Mesenchymal stem cell (in vitro differentiated cells and primary cell): ENCODE measurements at regions not wholly inside any gene's neighbourhood (a gene's known extent, or its start where the extent isn't known, plus 50 kb on each side); places are given as distances from the start of the nearest gene placed in this dataset.

Source experiments
- DNase-seq: peaks from one replicate; pipeline ENCODE4 v3.0.0-alpha.2; 2013
- H2AFZ ChIP-seq: one replicate; pipeline ENCODE4 v1.6.1; 2013; ENCODE audit warnings: low read depth, mild to moderate bottlenecking, control low read depth, inconsistent platforms, low read length, moderate library complexity
- H2AK5ac ChIP-seq: 2 replicates; pipeline ENCODE4 v1.6.1; 2013; ENCODE audit warnings: low read length, moderate library complexity, mild to moderate bottlenecking, inconsistent platforms; ENCODE audit not compliant: severe bottlenecking
- H2BK120ac ChIP-seq: one replicate; pipeline ENCODE4 v1.6.1; 2013; ENCODE audit warnings: low read depth, mild to moderate bottlenecking, inconsistent platforms, low read length, moderate library complexity
- H2BK12ac ChIP-seq, 2 experiments: one replicate each; pipeline ENCODE4 v1.6.1; 2013; ENCODE audit warnings: inconsistent platforms in 2 of 2, low read length in 2 of 2, mild to moderate bottlenecking in 2 of 2, moderate library complexity in 2 of 2, control low read depth in 1 of 2
- H2BK15ac ChIP-seq: one replicate; pipeline ENCODE4 v1.6.1; 2013; ENCODE audit warnings: mild to moderate bottlenecking, low read depth, inconsistent platforms; ENCODE audit not compliant: poor library complexity, severe bottlenecking
- H2BK5ac ChIP-seq: 2 replicates; pipeline ENCODE4 v1.6.1; 2013; ENCODE audit warnings: low read depth, mild to moderate bottlenecking, low read length, control low read depth, inconsistent platforms; ENCODE audit not compliant: poor library complexity, severe bottlenecking
- H3K14ac ChIP-seq, 2 experiments: one replicate each; pipeline ENCODE4 v1.6.1; 2013; ENCODE audit warnings: inconsistent platforms in 2 of 2, low read length in 2 of 2, control low read depth in 1 of 2, mild to moderate bottlenecking in 1 of 2, moderate library complexity in 1 of 2
- H3K18ac ChIP-seq, 2 experiments: one replicate each; pipeline ENCODE4 v1.6.1; 2013; ENCODE audit warnings: inconsistent platforms in 2 of 2, low read length in 2 of 2, control low read depth in 1 of 2, low read depth in 1 of 2, mild to moderate bottlenecking in 1 of 2
- H3K23ac ChIP-seq, 2 experiments: one replicate each; pipeline ENCODE4 v1.6.1; 2013; ENCODE audit warnings: inconsistent platforms in 2 of 2, low read length in 2 of 2, mild to moderate bottlenecking in 2 of 2, moderate library complexity in 2 of 2, control low read depth in 1 of 2
- H3K27ac ChIP-seq: 2 replicates; pipeline ENCODE4 v1.5.1; 2013; ENCODE audit warnings: mild to moderate bottlenecking, moderate library complexity, low read length, control low read depth, inconsistent platforms; ENCODE audit not compliant: poor library complexity, severe bottlenecking
- H3K27me3 ChIP-seq, 2 experiments: 2 replicates each; pipeline versions ENCODE4 v1.6.1 to v1.7.0; 2013; ENCODE audit warnings: low read length in 2 of 2, mild to moderate bottlenecking in 2 of 2, moderate library complexity in 2 of 2, control low read depth in 1 of 2, inconsistent platforms in 1 of 2; ENCODE audit not compliant: control insufficient read depth in 1 of 2, insufficient read depth in 1 of 2
- H3K36me3 ChIP-seq, 2 experiments: 2 replicates each; pipeline versions ENCODE4 v1.6.1 to v1.7.0; 2013; ENCODE audit warnings: low read length in 2 of 2, control low read depth in 1 of 2, inconsistent platforms in 1 of 2, low read depth in 1 of 2, mild to moderate bottlenecking in 1 of 2; ENCODE audit not compliant: insufficient read depth in 2 of 2, control insufficient read depth in 1 of 2
- H3K4ac ChIP-seq, 2 experiments: one replicate each; pipeline ENCODE4 v1.6.1; 2013; ENCODE audit warnings: inconsistent platforms in 2 of 2, low read length in 2 of 2, mild to moderate bottlenecking in 2 of 2, moderate library complexity in 2 of 2, control low read depth in 1 of 2, low read depth in 1 of 2
- H3K4me1 ChIP-seq: 2 replicates; pipeline ENCODE4 v1.6.1; 2013; ENCODE audit warnings: low read depth, low read length, control low read depth; ENCODE audit not compliant: control insufficient read depth, insufficient read depth
- H3K4me2 ChIP-seq: 2 replicates; pipeline ENCODE4 v1.6.1; 2013; ENCODE audit warnings: low read length, mild to moderate bottlenecking, inconsistent platforms; ENCODE audit not compliant: poor library complexity, severe bottlenecking
- H3K4me3 ChIP-seq, 2 experiments: 2 replicates each; pipeline versions ENCODE4 v1.5.1 to v1.7.0; 2013; ENCODE audit warnings: low read length in 2 of 2, mild to moderate bottlenecking in 2 of 2, control low read depth in 1 of 2, low read depth in 1 of 2; ENCODE audit not compliant: insufficient read depth in 1 of 2
- H3K79me1 ChIP-seq: replicated peaks from 2 replicates; pipeline ENCODE4 v1.6.1; 2013; ENCODE audit warnings: mild to moderate bottlenecking, control low read depth, low read length, inconsistent platforms; ENCODE audit not compliant: poor library complexity, severe bottlenecking
- H3K9ac ChIP-seq: 2 replicates; pipeline ENCODE4 v1.7.0; 2013; ENCODE audit warnings: mild to moderate bottlenecking, low read length, moderate library complexity
- H3K9me3 ChIP-seq: 2 replicates; pipeline ENCODE4 v1.7.0; 2013; ENCODE audit warnings: mild to moderate bottlenecking, low read length; ENCODE audit not compliant: control insufficient read depth
- H4K8ac ChIP-seq: one replicate; pipeline ENCODE4 v1.6.1; 2013; ENCODE audit warnings: inconsistent platforms, mild to moderate bottlenecking, low read length, moderate library complexity
- H4K91ac ChIP-seq: one replicate; pipeline ENCODE4 v1.6.1; 2013; ENCODE audit warnings: mild to moderate bottlenecking, low read length, inconsistent platforms
- WGBS: methylation state at CpG from one replicate; pipeline ENCODE4 v1.1.7; 2013; ENCODE audit warnings: mixed read lengths; 5-methylcytosine and 5-hydroxymethylcytosine counted together

GRCh38 chr12:93073324-93073723, 144.2 kb upstream of the EEA1 start:
- no peak overlapping the region for H3K27ac ChIP-seq
- H3K4me2 ChIP-seq: no peak overlapping the region
- H3K9ac ChIP-seq: no peak overlapping the region
- WGBS: 65% methylated on average over 3 of the region's 4 CpGs
- H3K79me1 ChIP-seq: no peaks in the 10 kb centered on the region
- H3K4me3 ChIP-seq: no peak overlapping the region
- H3K23ac ChIP-seq: no peak overlapping the region
- H2AFZ ChIP-seq: no peak overlapping the region
- H3K18ac ChIP-seq: no peak overlapping the region
- H4K91ac ChIP-seq: no peak overlapping the region
- H3K4me1 ChIP-seq: no peaks in the 10 kb centered on the region
- no peak for DNase-seq
- no peak overlapping the region for H3K4ac ChIP-seq
- no peak overlapping the region for H2BK5ac ChIP-seq
- no peak overlapping the region for H2BK12ac ChIP-seq
- no peak overlapping the region for H4K8ac ChIP-seq
- no peak overlapping the region for H3K14ac ChIP-seq
- H3K27me3 ChIP-seq: peaks cover 0 to 8% of the 10 kb centered on the region in 2 experiments
- H2BK15ac ChIP-seq: no peak overlapping the region
- H2BK120ac ChIP-seq: no peak overlapping the region
- no peaks in the 10 kb centered on the region for H3K36me3 ChIP-seq
- H2AK5ac ChIP-seq: no peak overlapping the region
- H3K9me3 ChIP-seq: no peaks in the 10 kb centered on the region

GRCh38 chr12:93078059-93078458, 149.0 kb upstream of the EEA1 start:
- Histone ChIP-seq H3K9me3 (no peaks in the 10 kb centered on the region), H3K4ac (no peak overlapping the region), H3K4me1 (peaks cover 6% of the 10 kb centered on the region), H3K4me3 (no peak overlapping the region), H2AFZ (no peak overlapping the region), H3K9ac (no peak overlapping the region), H4K8ac (no peak overlapping the region), H2BK15ac (no peak overlapping the region), H3K18ac (no peak overlapping the region), H3K27me3 (peaks cover 0 to 8% of the 10 kb centered on the region in 2 experiments), H3K36me3 (no peaks in the 10 kb centered on the region), H4K91ac (no peak overlapping the region), H3K14ac (no peak overlapping the region), H2BK12ac (peak overlapping the region in 1 of 2 experiments; percentile 32), H3K27ac (no peak overlapping the region), H2BK5ac (no peak overlapping the region), H3K79me1 (no peaks in the 10 kb centered on the region), H3K23ac (no peak overlapping the region), H3K4me2 (no peak overlapping the region), H2AK5ac (no peak overlapping the region), H2BK120ac (no peak overlapping the region)
- DNase-seq: no peak
- no CpG with 5 or more reads among the region's 1 CpG for WGBS

- Histone ChIP-seq H3K4me3 (no peak overlapping the region), H3K4me2 (no peak overlapping the region), H3K4ac (peak overlapping the region in 1 of 2 experiments; percentile 9), H3K36me3 (no peaks in the 10 kb centered on the region), H2BK120ac (no peak overlapping the region), H3K79me1 (no peaks in the 10 kb centered on the region), H3K9ac (no peak overlapping the region), H3K9me3 (no peaks in the 10 kb centered on the region), H2BK5ac (no peak overlapping the region), H3K23ac (no peak overlapping the region), H3K27me3 (peaks cover 0 to 8% of the 10 kb centered on the region in 2 experiments), H3K27ac (no peak overlapping the region), H2AK5ac (no peak overlapping the region), H2BK12ac (no peak overlapping the region), H3K14ac (no peak overlapping the region), H3K18ac (no peak overlapping the region), H2BK15ac (no peak overlapping the region), H4K8ac (no peak overlapping the region), H4K91ac (no peak overlapping the region), H2AFZ (no peak overlapping the region), H3K4me1 (peaks cover 6% of the 10 kb centered on the region)
- WGBS: 95% methylated on average over 8 of the region's 8 CpGs
- no peak for DNase-seq
Measured at GRCh38 chr12:93078577-93078976, 149.5 kb upstream of the EEA1 start.

- H2BK120ac ChIP-seq: no peak overlapping the region
- no peak overlapping the region for H3K23ac ChIP-seq
- no peaks in the 10 kb centered on the region for H3K79me1 ChIP-seq
- no peak overlapping the region for H3K4me3 ChIP-seq
- H3K27ac ChIP-seq: no peak overlapping the region
- H3K36me3 ChIP-seq: no peaks in the 10 kb centered on the region
- H2BK12ac ChIP-seq: peak overlapping the region in 1 of 2 experiments; percentile 95
- WGBS: over 99% methylated on average over 3 of the region's 3 CpGs
- no peak overlapping the region for H3K14ac ChIP-seq
- no peak for DNase-seq
- no peaks in the 10 kb centered on the region for H3K9me3 ChIP-seq
- peak overlapping the region; percentile 53 for H2AK5ac ChIP-seq
- peak overlapping the region; percentile 37 to 62 for H3K18ac ChIP-seq
- H2BK15ac ChIP-seq: no peak overlapping the region
- H3K4me1 ChIP-seq: peaks cover 6% of the 10 kb centered on the region
- H3K4me2 ChIP-seq: no peak overlapping the region
- no peak overlapping the region for H4K8ac ChIP-seq
- no peak overlapping the region for H2BK5ac ChIP-seq
- H4K91ac ChIP-seq: no peak overlapping the region
- peaks cover 0 to 8% of the 10 kb centered on the region in 2 experiments for H3K27me3 ChIP-seq
- no peak overlapping the region for H3K9ac ChIP-seq
- peak overlapping the region in 1 of 2 experiments; percentile 7 for H3K4ac ChIP-seq
- no peak overlapping the region for H2AFZ ChIP-seq
Measured at GRCh38 chr12:93079271-93079670, 150.2 kb upstream of the EEA1 start.
